ENCODE measurements at regions not wholly inside any gene's neighbourhood (a gene's known extent, or its start where the extent isn't known, plus 50 kb on each side); places are given as distances from the start of the nearest gene placed in this dataset.

DNA sequence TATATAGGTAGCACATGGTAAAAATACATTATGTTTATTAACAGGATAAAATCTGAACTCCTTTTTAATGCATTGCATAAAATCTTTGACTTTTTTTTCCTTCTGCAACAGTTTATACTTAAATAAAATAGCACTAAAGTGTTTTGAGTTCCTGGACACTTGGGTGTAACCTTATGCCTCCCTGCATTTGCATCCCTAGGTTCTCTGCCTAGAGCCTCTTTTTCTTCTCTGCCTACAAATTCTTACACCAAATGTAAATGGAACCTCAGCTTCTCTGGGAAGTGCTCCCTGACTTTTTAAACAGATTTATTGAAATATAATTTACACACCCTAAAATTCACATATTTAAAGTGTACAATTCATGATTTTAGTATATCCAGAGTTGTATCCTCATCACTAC lies 1017.6 kb downstream of the CNTNAP5 start:
- intact Hi-C loops (cut with micrococcal nuclease), result no loop called here

GRCh38 chr2:125070726-125071505 lies 1045.8 kb downstream of the CNTNAP5 start:
- intact Hi-C loops (cut with micrococcal nuclease), result no loop called here

DNA sequence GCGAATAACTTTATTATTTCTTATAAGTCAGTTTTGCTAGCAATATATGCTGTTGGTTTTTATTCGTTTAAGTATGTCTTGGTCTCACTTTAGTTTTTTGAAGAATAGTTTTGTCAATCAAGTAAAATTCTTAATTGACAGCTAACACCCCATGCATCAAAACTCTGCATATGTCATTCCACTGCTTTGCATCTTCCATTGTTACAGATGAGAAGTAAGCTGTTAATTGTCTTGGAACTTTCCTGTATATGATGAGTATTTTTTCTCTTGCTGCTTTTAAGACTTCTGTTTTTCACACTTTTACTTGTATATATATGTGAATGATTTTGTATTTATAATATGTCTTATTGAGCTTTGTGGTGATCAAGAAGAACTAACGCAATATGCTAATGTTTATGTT lies 1048.4 kb downstream of the CNTNAP5 start:
- intact Hi-C loops (cut with micrococcal nuclease), result no loop called here

DNA sequence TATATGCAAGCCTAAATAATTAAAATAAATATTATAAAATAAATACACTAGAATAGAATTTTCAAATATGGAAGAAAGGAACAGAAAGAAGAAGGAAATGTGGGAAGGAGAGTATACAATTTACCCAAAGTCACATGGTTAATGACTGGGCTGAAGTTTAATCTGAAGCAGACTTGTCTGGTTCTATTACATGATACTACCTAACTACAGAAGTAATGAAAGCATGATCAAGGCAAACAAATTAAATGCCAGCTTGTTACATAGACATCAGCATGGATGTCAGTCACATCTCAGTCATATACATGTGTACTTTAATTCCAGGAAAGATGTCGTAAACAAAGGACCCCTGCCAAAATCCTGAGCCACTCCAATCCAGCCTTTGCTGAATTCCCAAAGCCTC lies 1060.8 kb downstream of the CNTNAP5 start:
- intact Hi-C loops (cut with micrococcal nuclease), result no loop called here

GRCh38 chr2:125086313-125087184 lies 1061.5 kb downstream of the CNTNAP5 start:
- intact Hi-C loops (cut with micrococcal nuclease), result no loop called here

DNA sequence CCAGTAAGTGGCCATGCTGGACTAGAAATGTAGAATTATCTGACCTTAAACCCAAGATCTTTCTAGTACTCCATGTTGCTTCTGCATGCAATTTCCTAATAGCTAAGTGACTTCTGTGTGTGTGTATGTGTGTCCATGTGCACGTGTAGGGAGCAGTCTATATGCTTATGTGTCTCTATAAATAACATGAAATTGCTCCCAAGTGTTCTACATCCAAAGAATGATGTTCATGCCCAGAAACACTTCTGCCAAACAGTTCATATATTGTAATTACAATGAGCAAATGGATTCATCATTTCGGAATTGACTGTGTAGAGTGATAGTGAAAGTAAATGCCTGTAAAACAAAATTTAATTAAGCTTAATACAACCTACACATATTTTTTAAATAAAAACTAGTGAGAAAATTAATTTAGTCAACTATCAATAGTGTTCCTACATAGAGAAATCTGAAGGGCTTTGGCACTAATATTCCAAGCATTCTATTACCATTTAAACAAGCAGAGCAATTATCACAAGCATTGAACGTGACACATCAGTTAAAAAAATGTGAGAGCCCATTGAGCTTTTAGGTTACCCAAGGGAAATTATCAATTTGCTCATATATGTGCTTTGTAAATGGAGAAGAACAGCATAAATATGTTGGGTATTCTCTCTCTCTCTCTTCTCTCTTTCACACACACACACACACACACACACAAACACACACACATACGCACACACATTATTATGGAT lies 1067.4 kb downstream of the CNTNAP5 start:
- intact Hi-C loops (cut with micrococcal nuclease), result no loop called here

DNA sequence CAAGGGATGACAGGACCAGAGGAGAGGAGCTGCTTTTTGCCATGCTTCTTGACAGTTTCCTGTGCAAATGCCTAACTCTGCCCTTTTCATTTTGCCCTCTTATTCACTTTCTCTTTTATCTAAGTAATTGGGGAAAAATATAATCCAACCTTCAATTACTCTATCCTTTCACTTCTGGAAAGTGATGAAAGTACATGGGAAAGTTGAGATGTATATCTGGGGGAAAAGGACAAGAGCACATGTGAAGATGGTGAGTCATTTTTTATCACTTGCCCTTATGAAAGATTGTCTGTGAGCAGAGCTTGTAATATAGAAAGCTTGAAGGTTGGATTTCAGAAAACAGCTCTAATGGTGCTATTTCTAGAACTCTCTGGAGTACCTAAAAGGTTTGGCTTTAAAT lies 1070.7 kb downstream of the CNTNAP5 start:
- intact Hi-C loops (cut with micrococcal nuclease), result no loop called here

GRCh38 chr2:125106710-125107109 lies 1081.6 kb downstream of the CNTNAP5 start:
- intact Hi-C loops (cut with micrococcal nuclease), result no loop called here

GRCh38 chr2:125107446-125107845 lies 1082.4 kb downstream of the CNTNAP5 start:
- intact Hi-C loops (cut with micrococcal nuclease), result no loop called here

GRCh38 chr2:125108251-125108650 lies 1083.2 kb downstream of the CNTNAP5 start:
- intact Hi-C loops (cut with micrococcal nuclease), result no loop called here

DNA sequence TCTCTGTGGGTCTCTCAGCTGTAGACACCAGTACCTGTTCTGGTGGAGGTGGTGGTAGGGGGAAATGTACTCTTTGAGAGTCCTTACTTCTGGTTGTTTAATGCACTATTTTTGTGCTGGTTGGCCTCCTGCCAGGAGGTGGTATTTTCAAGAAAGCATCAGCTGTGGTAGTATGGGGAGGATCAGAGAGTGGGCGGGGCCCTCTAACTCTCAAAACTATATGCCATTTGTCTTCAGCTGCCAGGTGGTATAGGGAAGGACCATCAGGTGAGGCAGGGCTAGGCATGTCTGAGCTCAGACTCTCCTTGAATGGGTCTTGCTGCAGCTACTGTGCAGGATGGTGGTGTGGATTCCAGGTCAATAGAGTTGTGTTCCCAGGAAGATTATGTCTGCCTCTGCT lies 1100.8 kb downstream of the CNTNAP5 start:
- intact Hi-C loops (cut with micrococcal nuclease), result no loop called here

GRCh38 chr2:125160947-125161346 lies 1135.9 kb downstream of the CNTNAP5 start:
- intact Hi-C loops (cut with micrococcal nuclease), result no loop called here

DNA sequence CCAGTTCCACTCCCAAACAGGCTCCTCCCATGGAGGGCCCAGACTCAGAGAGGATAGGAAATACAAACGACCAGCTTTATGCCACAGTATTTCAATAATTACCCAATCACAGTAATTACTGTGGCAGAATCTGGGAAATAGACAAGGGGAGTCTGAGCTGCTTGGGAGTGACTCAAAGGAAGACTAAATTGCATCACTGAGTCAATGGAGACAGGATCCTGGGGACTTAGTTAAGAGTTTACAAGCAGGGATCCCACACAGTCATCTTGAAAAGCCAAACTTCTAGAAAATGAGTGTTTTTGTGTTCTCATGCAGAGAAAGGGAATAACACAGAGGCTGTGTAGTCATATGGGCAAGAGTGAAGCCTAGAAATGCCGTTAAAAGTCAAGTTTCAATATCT lies 1142.1 kb downstream of the CNTNAP5 start:
- intact Hi-C loops (cut with micrococcal nuclease), result no loop called here

DNA sequence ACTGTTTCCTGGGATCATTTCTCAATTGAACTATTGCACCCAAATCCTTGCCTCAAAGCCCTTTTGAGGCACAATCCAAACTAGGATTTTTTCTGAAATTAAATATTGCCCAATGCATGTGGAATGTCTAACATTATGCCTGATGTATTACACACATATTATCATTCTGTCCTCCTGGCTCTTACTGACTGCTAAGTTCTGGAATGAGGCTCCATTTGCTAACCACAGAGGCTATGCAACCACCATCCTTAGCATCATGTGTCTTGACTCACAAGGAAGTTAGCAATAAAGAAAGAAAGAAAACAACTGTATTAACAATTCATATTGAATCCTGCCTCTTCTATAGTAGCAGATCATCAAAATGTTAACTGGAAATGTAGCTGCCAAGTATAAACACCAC lies 1142.7 kb downstream of the CNTNAP5 start:
- intact Hi-C loops (cut with micrococcal nuclease), result no loop called here

- intact Hi-C loops (cut with micrococcal nuclease), result no loop called here
Observed at GRCh38 chr2:125168442-125168841, 1143.4 kb downstream of the CNTNAP5 start.

- intact Hi-C loops (cut with micrococcal nuclease), result no loop called here
Observed at GRCh38 chr2:125169022-125169763, 1144.1 kb downstream of the CNTNAP5 start.

DNA sequence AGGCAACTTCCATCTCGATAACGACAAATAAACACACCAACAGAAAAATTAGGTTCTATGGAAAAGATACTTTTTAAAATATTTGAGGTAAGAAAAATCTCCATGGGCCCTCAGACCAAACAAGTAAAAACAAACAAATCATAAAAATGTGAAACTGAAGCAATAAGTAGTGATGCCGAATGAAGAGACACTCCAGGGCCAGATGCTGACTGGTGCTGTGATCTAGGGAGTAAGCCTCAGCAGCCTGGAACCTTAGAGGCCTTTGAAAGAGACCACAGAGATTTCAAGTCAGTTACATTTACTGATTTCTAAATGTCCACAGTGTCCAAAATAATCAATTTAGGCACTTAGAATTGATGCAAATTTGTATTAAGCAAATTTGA lies 1144.7 kb downstream of the CNTNAP5 start:
- intact Hi-C loops (cut with micrococcal nuclease), result no loop called here

- intact Hi-C loops (cut with micrococcal nuclease), result no loop called here
Observed at GRCh38 chr2:125172181-125172580, 1147.1 kb downstream of the CNTNAP5 start.

DNA sequence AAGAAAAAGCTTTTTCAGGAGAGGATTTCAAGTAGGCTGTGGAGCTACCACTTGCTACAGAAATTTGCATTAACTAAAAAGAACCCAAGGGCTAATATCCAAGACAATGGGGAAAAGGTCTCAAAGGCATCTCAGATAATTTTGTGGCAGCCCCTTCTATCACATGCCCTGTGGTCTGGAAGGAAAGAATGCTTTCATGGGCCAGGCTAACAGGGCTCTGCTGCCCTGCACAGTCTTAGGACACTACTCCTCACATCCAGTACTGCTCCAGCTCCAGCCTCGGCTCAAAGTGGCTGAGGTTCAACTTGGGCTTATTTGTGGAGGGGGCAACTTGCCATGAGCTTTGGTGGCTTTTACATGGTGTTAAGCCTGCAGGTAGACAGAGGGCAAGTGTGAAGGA lies 1150.3 kb downstream of the CNTNAP5 start:
- intact Hi-C loops (cut with micrococcal nuclease), result no loop called here

DNA sequence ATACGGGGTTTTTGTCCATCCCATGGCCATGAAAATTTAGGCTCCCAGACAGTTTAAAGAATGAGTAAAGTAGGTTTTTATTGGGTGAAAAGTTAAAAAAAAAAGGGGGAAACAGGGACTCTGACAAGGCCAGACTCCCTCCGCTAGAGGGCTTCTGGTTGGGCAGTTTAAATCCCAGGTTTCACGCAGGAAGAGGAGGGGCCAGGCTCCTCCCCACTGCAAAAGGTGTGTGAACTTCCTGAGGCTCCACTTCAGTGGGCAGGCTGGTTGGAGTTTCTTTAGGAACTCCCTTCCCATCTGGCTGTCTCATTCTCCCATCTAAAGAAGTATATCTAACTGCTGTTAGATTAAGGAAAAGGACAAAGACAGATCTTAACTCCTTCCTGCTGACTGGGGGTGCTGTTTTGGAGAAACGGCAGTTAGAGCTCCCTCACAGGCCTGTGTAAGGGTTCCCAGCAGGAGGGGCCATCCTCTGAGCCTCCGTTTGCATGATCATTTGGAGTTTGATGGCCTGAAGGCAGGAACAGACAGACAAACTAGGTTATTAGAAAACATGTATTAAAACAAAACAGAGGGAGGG lies 1160.7 kb downstream of the CNTNAP5 start:
- intact Hi-C loops (cut with micrococcal nuclease), result no loop called here

GRCh38 chr2:125207431-125207830 lies 1182.3 kb downstream of the CNTNAP5 start:
- intact Hi-C loops (cut with micrococcal nuclease), result no loop called here

Measured in T-helper 1 cell treated with Interleukin-12 subunit alpha and Interleukin-12 subunit beta and Interleukin-4 antibody, amounts not matched to agents 30 ng/mL and 1 ng/mL, for 36 hours (primary cell).